HG02884 (cell line): ENCODE measurements at regions not wholly inside any gene's neighbourhood (a gene's known extent, or its start where the extent isn't known, plus 50 kb on each side); places are given as distances from the start of the nearest gene placed in this dataset.

ENCODE experiments used
- ATAC-seq: cut with Tn5 transposase; IDR thresholded peaks from one replicate; pipeline ENCODE4 v1.9.1; 2021; ENCODE audit warnings: mild to moderate bottlenecking, moderate library complexity; ENCODE audit not compliant: unreplicated experiment

- no peak for ATAC-seq
Observed at GRCh38 chr2:188848887-188849435, 125.2 kb upstream of the COL3A1 start.

- ATAC-seq = no peak
Observed at GRCh38 chr2:188850786-188851185, 123.4 kb upstream of the COL3A1 start.

- ATAC-seq = no peak
Observed at GRCh38 chr2:188851311-188851710, 122.9 kb upstream of the COL3A1 start.

GRCh38 chr2:188851826-188852225 lies 122.3 kb upstream of the COL3A1 start:
- no peak for ATAC-seq

- no peak for ATAC-seq
Observed at GRCh38 chr2:188852772-188853171, 121.4 kb upstream of the COL3A1 start.

GRCh38 chr2:188853307-188853706 lies 120.9 kb upstream of the COL3A1 start:
- ATAC-seq = no peak

GRCh38 chr2:188865681-188866080 lies 108.5 kb upstream of the COL3A1 start:
- no peak for ATAC-seq

- ATAC-seq = no peak
Observed at GRCh38 chr2:188869550-188869949, 104.6 kb upstream of the COL3A1 start.

- ATAC-seq = no peak
Observed at GRCh38 chr2:188870289-188870688, 103.9 kb upstream of the COL3A1 start.

- no peak for ATAC-seq
Observed at GRCh38 chr2:188875104-188875503, 99.1 kb upstream of the COL3A1 start.

- ATAC-seq = no peak
Observed at GRCh38 chr2:188878716-188879115, 95.5 kb upstream of the COL3A1 start.

GRCh38 chr2:188880740-188881139 lies 93.4 kb upstream of the COL3A1 start:
- no peak for ATAC-seq

- ATAC-seq = no peak
Observed at GRCh38 chr2:188881434-188881833, 92.7 kb upstream of the COL3A1 start.

GRCh38 chr2:188884046-188884445 lies 90.1 kb upstream of the COL3A1 start:
- ATAC-seq = no peak

- ATAC-seq = no peak
Observed at GRCh38 chr2:188884517-188884916, 89.7 kb upstream of the COL3A1 start.

- ATAC-seq = no peak
Observed at GRCh38 chr2:188889187-188889586, 85.0 kb upstream of the COL3A1 start.

- ATAC-seq = no peak
Observed at GRCh38 chr2:188890755-188891154, 83.4 kb upstream of the COL3A1 start.

- no peak for ATAC-seq
Observed at GRCh38 chr2:188892636-188893035, 81.5 kb upstream of the COL3A1 start.

- no peak for ATAC-seq
Observed at GRCh38 chr2:188893972-188894371, 80.2 kb upstream of the COL3A1 start.

GRCh38 chr2:188894979-188895378 lies 79.2 kb upstream of the COL3A1 start:
- ATAC-seq = no peak

GRCh38 chr2:188897096-188897495 lies 77.1 kb upstream of the COL3A1 start:
- no peak for ATAC-seq

GRCh38 chr2:188898261-188898660 lies 75.9 kb upstream of the COL3A1 start:
- ATAC-seq = no peak

GRCh38 chr2:188902901-188903491 lies 71.2 kb upstream of the COL3A1 start:
- no peak for ATAC-seq
